Mesenchymal stem cell (in vitro differentiated cells and primary cell): ENCODE measurements at regions not wholly inside any gene's neighbourhood (a gene's known extent, or its start where the extent isn't known, plus 50 kb on each side); places are given as distances from the start of the nearest gene placed in this dataset.

ENCODE experiments used
- DNase-seq: peaks from one replicate; pipeline ENCODE4 v3.0.0-alpha.2; 2013
- H2AFZ ChIP-seq: one replicate; pipeline ENCODE4 v1.6.1; 2013; ENCODE audit warnings: low read depth, mild to moderate bottlenecking, control low read depth, inconsistent platforms, low read length, moderate library complexity
- H2AK5ac ChIP-seq: 2 replicates; pipeline ENCODE4 v1.6.1; 2013; ENCODE audit warnings: low read length, moderate library complexity, mild to moderate bottlenecking, inconsistent platforms; ENCODE audit not compliant: severe bottlenecking
- H2BK120ac ChIP-seq: one replicate; pipeline ENCODE4 v1.6.1; 2013; ENCODE audit warnings: low read depth, mild to moderate bottlenecking, inconsistent platforms, low read length, moderate library complexity
- H2BK12ac ChIP-seq, 2 experiments: one replicate each; pipeline ENCODE4 v1.6.1; 2013; ENCODE audit warnings: inconsistent platforms in 2 of 2, low read length in 2 of 2, mild to moderate bottlenecking in 2 of 2, moderate library complexity in 2 of 2, control low read depth in 1 of 2
- H2BK15ac ChIP-seq: one replicate; pipeline ENCODE4 v1.6.1; 2013; ENCODE audit warnings: mild to moderate bottlenecking, low read depth, inconsistent platforms; ENCODE audit not compliant: poor library complexity, severe bottlenecking
- H2BK5ac ChIP-seq: 2 replicates; pipeline ENCODE4 v1.6.1; 2013; ENCODE audit warnings: low read depth, mild to moderate bottlenecking, low read length, control low read depth, inconsistent platforms; ENCODE audit not compliant: poor library complexity, severe bottlenecking
- H3K14ac ChIP-seq, 2 experiments: one replicate each; pipeline ENCODE4 v1.6.1; 2013; ENCODE audit warnings: inconsistent platforms in 2 of 2, low read length in 2 of 2, control low read depth in 1 of 2, mild to moderate bottlenecking in 1 of 2, moderate library complexity in 1 of 2
- H3K18ac ChIP-seq, 2 experiments: one replicate each; pipeline ENCODE4 v1.6.1; 2013; ENCODE audit warnings: inconsistent platforms in 2 of 2, low read length in 2 of 2, control low read depth in 1 of 2, low read depth in 1 of 2, mild to moderate bottlenecking in 1 of 2
- H3K23ac ChIP-seq, 2 experiments: one replicate each; pipeline ENCODE4 v1.6.1; 2013; ENCODE audit warnings: inconsistent platforms in 2 of 2, low read length in 2 of 2, mild to moderate bottlenecking in 2 of 2, moderate library complexity in 2 of 2, control low read depth in 1 of 2
- H3K27ac ChIP-seq: 2 replicates; pipeline ENCODE4 v1.5.1; 2013; ENCODE audit warnings: mild to moderate bottlenecking, moderate library complexity, low read length, control low read depth, inconsistent platforms; ENCODE audit not compliant: poor library complexity, severe bottlenecking
- H3K27me3 ChIP-seq, 2 experiments: 2 replicates each; pipeline versions ENCODE4 v1.6.1 to v1.7.0; 2013; ENCODE audit warnings: low read length in 2 of 2, mild to moderate bottlenecking in 2 of 2, moderate library complexity in 2 of 2, control low read depth in 1 of 2, inconsistent platforms in 1 of 2; ENCODE audit not compliant: control insufficient read depth in 1 of 2, insufficient read depth in 1 of 2
- H3K36me3 ChIP-seq, 2 experiments: 2 replicates each; pipeline versions ENCODE4 v1.6.1 to v1.7.0; 2013; ENCODE audit warnings: low read length in 2 of 2, control low read depth in 1 of 2, inconsistent platforms in 1 of 2, low read depth in 1 of 2, mild to moderate bottlenecking in 1 of 2; ENCODE audit not compliant: insufficient read depth in 2 of 2, control insufficient read depth in 1 of 2
- H3K4ac ChIP-seq, 2 experiments: one replicate each; pipeline ENCODE4 v1.6.1; 2013; ENCODE audit warnings: inconsistent platforms in 2 of 2, low read length in 2 of 2, mild to moderate bottlenecking in 2 of 2, moderate library complexity in 2 of 2, control low read depth in 1 of 2, low read depth in 1 of 2
- H3K4me1 ChIP-seq: 2 replicates; pipeline ENCODE4 v1.6.1; 2013; ENCODE audit warnings: low read depth, low read length, control low read depth; ENCODE audit not compliant: control insufficient read depth, insufficient read depth
- H3K4me2 ChIP-seq: 2 replicates; pipeline ENCODE4 v1.6.1; 2013; ENCODE audit warnings: low read length, mild to moderate bottlenecking, inconsistent platforms; ENCODE audit not compliant: poor library complexity, severe bottlenecking
- H3K4me3 ChIP-seq, 2 experiments: 2 replicates each; pipeline versions ENCODE4 v1.5.1 to v1.7.0; 2013; ENCODE audit warnings: low read length in 2 of 2, mild to moderate bottlenecking in 2 of 2, control low read depth in 1 of 2, low read depth in 1 of 2; ENCODE audit not compliant: insufficient read depth in 1 of 2
- H3K79me1 ChIP-seq: replicated peaks from 2 replicates; pipeline ENCODE4 v1.6.1; 2013; ENCODE audit warnings: mild to moderate bottlenecking, control low read depth, low read length, inconsistent platforms; ENCODE audit not compliant: poor library complexity, severe bottlenecking
- H3K9ac ChIP-seq: 2 replicates; pipeline ENCODE4 v1.7.0; 2013; ENCODE audit warnings: mild to moderate bottlenecking, low read length, moderate library complexity
- H3K9me3 ChIP-seq: 2 replicates; pipeline ENCODE4 v1.7.0; 2013; ENCODE audit warnings: mild to moderate bottlenecking, low read length; ENCODE audit not compliant: control insufficient read depth
- H4K8ac ChIP-seq: one replicate; pipeline ENCODE4 v1.6.1; 2013; ENCODE audit warnings: inconsistent platforms, mild to moderate bottlenecking, low read length, moderate library complexity
- H4K91ac ChIP-seq: one replicate; pipeline ENCODE4 v1.6.1; 2013; ENCODE audit warnings: mild to moderate bottlenecking, low read length, inconsistent platforms
- WGBS: methylation state at CpG from one replicate; pipeline ENCODE4 v1.1.7; 2013; ENCODE audit warnings: mixed read lengths; 5-methylcytosine and 5-hydroxymethylcytosine counted together

GRCh38 chr12:125229878-125230530 lies 164.8 kb downstream of the AACS start:
- no peak overlapping the region for H2AFZ ChIP-seq
- H3K9ac ChIP-seq, result no peak overlapping the region
- H2BK12ac ChIP-seq, result no peak overlapping the region
- no peak overlapping the region for H2BK5ac ChIP-seq
- no peaks in the 10 kb centered on the region for H3K79me1 ChIP-seq
- H3K27ac ChIP-seq, result no peak overlapping the region
- H3K4me2 ChIP-seq, result no peak overlapping the region
- no peak overlapping the region for H4K8ac ChIP-seq
- H2AK5ac ChIP-seq, result no peak overlapping the region
- H4K91ac ChIP-seq, result no peak overlapping the region
- no peak overlapping the region for H3K4me3 ChIP-seq
- H3K4ac ChIP-seq, result no peak overlapping the region
- WGBS, result 84% methylated on average over 14 of the region's 14 CpGs
- H3K4me1 ChIP-seq, result no peaks in the 10 kb centered on the region
- no peak overlapping the region for H2BK15ac ChIP-seq
- H3K14ac ChIP-seq, result no peak overlapping the region
- no peak overlapping the region for H2BK120ac ChIP-seq
- no peaks in the 10 kb centered on the region for H3K27me3 ChIP-seq
- H3K9me3 ChIP-seq, result no peaks in the 10 kb centered on the region
- H3K18ac ChIP-seq, result no peak overlapping the region
- no peaks in the 10 kb centered on the region for H3K36me3 ChIP-seq
- no peak overlapping the region for H3K23ac ChIP-seq
- DNase-seq, result no peak

- Histone ChIP-seq H3K4me1 (no peaks in the 10 kb centered on the region), H2BK120ac (no peak overlapping the region), H2AFZ (no peak overlapping the region), H3K36me3 (no peaks in the 10 kb centered on the region), H2BK12ac (no peak overlapping the region), H3K4ac (no peak overlapping the region), H2BK5ac (no peak overlapping the region), H3K27ac (no peak overlapping the region), H3K18ac (no peak overlapping the region), H4K91ac (no peak overlapping the region), H3K4me2 (no peak overlapping the region), H3K9ac (no peak overlapping the region), H3K79me1 (no peaks in the 10 kb centered on the region), H3K4me3 (no peak overlapping the region), H2BK15ac (no peak overlapping the region), H3K9me3 (no peaks in the 10 kb centered on the region), H3K27me3 (no peaks in the 10 kb centered on the region), H3K23ac (no peak overlapping the region), H3K14ac (no peak overlapping the region), H2AK5ac (no peak overlapping the region), H4K8ac (no peak overlapping the region)
- no peak for DNase-seq
- WGBS, result 75% methylated on average over 1 of the region's 1 CpG
Measured at GRCh38 chr12:125233319-125233718, 168.1 kb downstream of the AACS start.

GRCh38 chr12:125239563-125239962 lies 174.3 kb downstream of the AACS start:
- Histone ChIP-seq H3K4me2 (no peak overlapping the region), H2BK5ac (no peak overlapping the region), H3K36me3 (no peaks in the 10 kb centered on the region), H3K14ac (no peak overlapping the region), H3K79me1 (no peaks in the 10 kb centered on the region), H3K27ac (no peak overlapping the region), H3K9ac (no peak overlapping the region), H2BK12ac (no peak overlapping the region), H2BK120ac (no peak overlapping the region), H2AFZ (no peak overlapping the region), H3K18ac (no peak overlapping the region), H4K91ac (no peak overlapping the region), H3K4ac (no peak overlapping the region), H4K8ac (no peak overlapping the region), H3K4me1 (no peaks in the 10 kb centered on the region), H2BK15ac (no peak overlapping the region), H3K4me3 (no peak overlapping the region), H3K9me3 (no peaks in the 10 kb centered on the region), H3K27me3 (peaks cover 0 to 6% of the 10 kb centered on the region in 2 experiments), H3K23ac (no peak overlapping the region), H2AK5ac (no peak overlapping the region)
- 93% methylated on average over 11 of the region's 11 CpGs for WGBS
- DNase-seq, result no peak

DNA sequence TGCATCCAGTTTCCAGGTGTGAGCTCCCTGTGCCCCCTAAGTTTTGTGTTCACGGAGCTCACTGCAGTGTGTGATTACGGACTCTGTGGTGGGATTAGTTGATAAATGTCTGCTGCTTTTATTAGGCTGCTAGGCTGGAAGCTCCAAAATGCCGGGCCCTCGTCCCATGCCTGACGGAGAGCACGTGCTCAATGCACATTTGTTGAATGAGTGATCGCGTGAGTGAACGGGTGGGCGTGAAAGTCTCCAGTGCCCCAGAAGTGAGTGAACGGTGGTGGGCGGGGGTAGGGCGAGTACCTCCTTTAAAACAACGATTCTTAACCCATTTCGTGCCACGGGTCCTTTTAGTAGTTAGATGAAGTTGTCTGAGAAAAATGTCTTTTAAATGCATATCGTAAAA lies 175.5 kb downstream of the AACS start:
- H4K91ac ChIP-seq, result no peak overlapping the region
- no peaks in the 10 kb centered on the region for H3K9me3 ChIP-seq
- H3K36me3 ChIP-seq, result no peaks in the 10 kb centered on the region
- no peaks in the 10 kb centered on the region for H3K79me1 ChIP-seq
- H3K14ac ChIP-seq, result no peak overlapping the region
- H3K9ac ChIP-seq, result no peak overlapping the region
- H2BK12ac ChIP-seq, result no peak overlapping the region
- no peak for DNase-seq
- H3K18ac ChIP-seq, result no peak overlapping the region
- no peak overlapping the region for H2BK120ac ChIP-seq
- peaks cover 3 to 12% of the 10 kb centered on the region in 2 experiments for H3K27me3 ChIP-seq
- no peak overlapping the region for H3K4me3 ChIP-seq
- no peak overlapping the region for H3K4me2 ChIP-seq
- H2BK15ac ChIP-seq, result no peak overlapping the region
- H2AK5ac ChIP-seq, result no peak overlapping the region
- H3K23ac ChIP-seq, result no peak overlapping the region
- 82% methylated on average over 11 of the region's 17 CpGs for WGBS
- H3K27ac ChIP-seq, result no peak overlapping the region
- no peak overlapping the region for H2BK5ac ChIP-seq
- no peaks in the 10 kb centered on the region for H3K4me1 ChIP-seq
- H3K4ac ChIP-seq, result no peak overlapping the region
- no peak overlapping the region for H2AFZ ChIP-seq
- no peak overlapping the region for H4K8ac ChIP-seq
